Tibial artery (tissue), 4 donors: ENCODE measurements at regions not wholly inside any gene's neighbourhood (a gene's known extent, or its start where the extent isn't known, plus 50 kb on each side); places are given as distances from the start of the nearest gene placed in this dataset.

Source experiments
- DNase-seq, 2 donors: peaks; one replicate each; pipeline ENCODE4 v3.0.0-alpha.2; 2019
- H3K27ac ChIP-seq, 2 donors: fragments of 200-600 bp; sonication (generic) in 1 of 2; 1 replicate in 1 of 2; 2 replicates in 1 of 2; pipeline ENCODE4 v1.5.1; 2018 to 2019; ENCODE audit warnings: mild to moderate bottlenecking in 1 of 2
- H3K27me3 ChIP-seq, 2 donors: fragments of 200-600 bp; sonication (generic) in 1 of 2; one replicate each; pipeline versions ENCODE4 v1.5.1 to v1.6.0; 2016 to 2019
- H3K36me3 ChIP-seq, 3 donors: fragments of 200-600 bp; sonication (generic) in 2 of 3; one replicate each; pipeline ENCODE4 v1.5.1; 2016 to 2019; ENCODE audit warnings: mild to moderate bottlenecking in 2 of 3
- H3K4me1 ChIP-seq, 4 donors: fragments of 200-600 bp; sonication (generic) in 2 of 4; 1 replicate in 3 of 4; 2 replicates in 1 of 4; pipeline ENCODE4 v1.5.1; 2016 to 2019
- H3K4me3 ChIP-seq, 2 donors: fragments of 200-600 bp; sonication (generic) in 1 of 2; 1 replicate in 1 of 2; 2 replicates in 1 of 2; pipeline ENCODE4 v1.5.1; 2018 to 2019; ENCODE audit warnings: mild to moderate bottlenecking in 2 of 2
- H3K9me3 ChIP-seq, 3 donors: fragments of 200-600 bp; sonication (generic) in 1 of 3; one replicate each; pipeline ENCODE4 v1.5.1; 2016 to 2019
- intact Hi-C: fragments of 100-400 bp; cut with DNase I; formaldehyde crosslinking; loops from one replicate; pipeline ENCODE4 v1.15.0; 2023; ENCODE audit warnings: low total_unique reads
- TF ChIP-seq, protein P1 (sequence below), 2 experiments: fragments of 200-600 bp in 1 of 2; fragments of 450-650 bp in 1 of 2; IDR thresholded peaks; one replicate each; pipeline ENCODE4 v1.5.1; 2017 to 2019; ENCODE audit warnings: antibody characterized with exemption in 2 of 2, mild to moderate bottlenecking in 1 of 2, moderate library complexity in 1 of 2

GRCh38 chr2:8452296-8452695 lies 229.6 kb upstream of the ID2 start:
- intact Hi-C loops: no loop called here
- no peak overlapping the region for H3K4me3 ChIP-seq
- H3K9me3 ChIP-seq: no peaks in the 10 kb centered on the region
- TF ChIP-seq, protein P1, sequence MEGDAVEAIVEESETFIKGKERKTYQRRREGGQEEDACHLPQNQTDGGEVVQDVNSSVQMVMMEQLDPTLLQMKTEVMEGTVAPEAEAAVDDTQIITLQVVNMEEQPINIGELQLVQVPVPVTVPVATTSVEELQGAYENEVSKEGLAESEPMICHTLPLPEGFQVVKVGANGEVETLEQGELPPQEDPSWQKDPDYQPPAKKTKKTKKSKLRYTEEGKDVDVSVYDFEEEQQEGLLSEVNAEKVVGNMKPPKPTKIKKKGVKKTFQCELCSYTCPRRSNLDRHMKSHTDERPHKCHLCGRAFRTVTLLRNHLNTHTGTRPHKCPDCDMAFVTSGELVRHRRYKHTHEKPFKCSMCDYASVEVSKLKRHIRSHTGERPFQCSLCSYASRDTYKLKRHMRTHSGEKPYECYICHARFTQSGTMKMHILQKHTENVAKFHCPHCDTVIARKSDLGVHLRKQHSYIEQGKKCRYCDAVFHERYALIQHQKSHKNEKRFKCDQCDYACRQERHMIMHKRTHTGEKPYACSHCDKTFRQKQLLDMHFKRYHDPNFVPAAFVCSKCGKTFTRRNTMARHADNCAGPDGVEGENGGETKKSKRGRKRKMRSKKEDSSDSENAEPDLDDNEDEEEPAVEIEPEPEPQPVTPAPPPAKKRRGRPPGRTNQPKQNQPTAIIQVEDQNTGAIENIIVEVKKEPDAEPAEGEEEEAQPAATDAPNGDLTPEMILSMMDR (IDR thresholded peaks at IDR 0.05): no peak
- peaks cover 0 to 5% (median 2%) of the 10 kb centered on the region in 4 donors for H3K4me1 ChIP-seq
- DNase-seq: no peak
- no peaks in the 10 kb centered on the region for H3K36me3 ChIP-seq
- peaks cover 0 to 17% of the 10 kb centered on the region in 2 donors for H3K27me3 ChIP-seq
- no peak overlapping the region for H3K27ac ChIP-seq

- no peaks in the 10 kb centered on the region for H3K9me3 ChIP-seq
- no peaks in the 10 kb centered on the region for H3K36me3 ChIP-seq
- H3K4me3 ChIP-seq: no peak overlapping the region
- no peak for DNase-seq
- peaks cover 0 to 25% of the 10 kb centered on the region in 2 donors for H3K27me3 ChIP-seq
- H3K4me1 ChIP-seq: peaks cover 0 to 5% (median 2%) of the 10 kb centered on the region in 4 donors
- TF ChIP-seq, protein P1 (IDR thresholded peaks at IDR 0.05): no peak
- no peak overlapping the region for H3K27ac ChIP-seq
- intact Hi-C loops: no loop called here
These were observed 228.6 kb upstream of the ID2 start for GRCh38 chr2:8452979-8453903.

GRCh38 chr2:8453904-8454302 lies 228.0 kb upstream of the ID2 start:
- H3K4me3 ChIP-seq: no peak overlapping the region
- no peaks in the 10 kb centered on the region for H3K36me3 ChIP-seq
- H3K4me1 ChIP-seq: peaks cover 0 to 5% (median 2%) of the 10 kb centered on the region in 4 donors
- no peak for DNase-seq
- TF ChIP-seq, protein P1 (IDR thresholded peaks at IDR 0.05): no peak
- peaks cover 0 to 29% of the 10 kb centered on the region in 2 donors for H3K27me3 ChIP-seq
- intact Hi-C loops: no loop called here
- H3K9me3 ChIP-seq: no peaks in the 10 kb centered on the region
- no peak overlapping the region for H3K27ac ChIP-seq

- Histone ChIP-seq H3K27me3 (peaks cover 0 to 29% of the 10 kb centered on the region in 2 donors), H3K9me3 (no peaks in the 10 kb centered on the region), H3K27ac (no peak overlapping the region), H3K4me3 (no peak overlapping the region), H3K4me1 (peaks cover 0 to 5% (median 2%) of the 10 kb centered on the region in 4 donors), H3K36me3 (no peaks in the 10 kb centered on the region)
- DNase-seq: no peak
- intact Hi-C loops: no loop called here
- TF ChIP-seq, protein P1 (IDR thresholded peaks at IDR 0.05): no peak
These were observed 227.1 kb upstream of the ID2 start for GRCh38 chr2:8454797-8455196.

DNA sequence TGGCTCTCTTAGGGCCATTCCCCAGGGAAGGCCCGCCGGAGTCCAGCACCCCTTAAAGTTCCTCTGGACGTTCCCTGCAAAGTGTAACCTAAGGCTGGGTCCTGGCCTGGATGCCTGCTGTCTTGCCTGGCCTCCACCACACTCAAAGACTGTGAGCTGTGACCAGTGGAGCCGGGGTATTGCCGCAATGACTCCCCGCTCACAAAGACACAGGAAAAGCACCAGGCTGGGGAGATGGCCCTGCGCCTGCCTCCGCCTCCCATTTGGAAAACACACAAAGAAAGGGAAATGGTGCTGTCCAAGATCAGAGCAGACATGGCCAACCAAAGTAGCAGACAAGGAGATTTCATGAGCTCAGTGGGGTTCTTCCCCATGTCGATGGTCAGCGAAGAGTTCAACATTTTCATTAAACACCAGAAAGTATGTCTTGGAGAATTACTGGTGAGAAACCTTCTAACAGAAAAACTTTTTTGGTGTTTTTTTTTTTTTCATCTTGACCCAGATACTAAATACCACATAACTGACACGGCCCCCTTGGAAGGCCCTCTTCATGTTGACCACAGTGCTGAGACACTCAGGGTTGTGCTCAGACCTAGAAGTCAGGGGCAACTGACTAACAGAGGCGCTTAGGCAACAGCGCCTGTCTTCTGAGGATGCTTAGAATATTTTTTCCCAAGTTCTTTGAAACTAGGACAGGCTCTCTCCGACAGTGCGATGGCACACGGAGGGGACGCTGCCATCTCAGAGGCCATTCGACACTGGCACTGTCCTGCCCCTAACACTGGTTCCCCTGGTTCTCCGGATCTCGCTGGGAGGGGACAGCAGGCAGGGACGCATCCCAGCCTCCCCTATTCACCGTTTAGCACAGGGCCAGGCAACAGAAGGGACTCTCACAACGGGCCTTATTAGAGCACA lies 226.4 kb upstream of the ID2 start:
- Histone ChIP-seq H3K9me3 (no peaks in the 10 kb centered on the region), H3K27ac (no peak overlapping the region), H3K36me3 (no peaks in the 10 kb centered on the region), H3K27me3 (peaks cover 0 to 29% of the 10 kb centered on the region in 2 donors), H3K4me1 (peaks cover 0 to 5% (median 2%) of the 10 kb centered on the region in 4 donors), H3K4me3 (no peak overlapping the region)
- intact Hi-C loops: no loop called here
- TF ChIP-seq, protein P1 (IDR thresholded peaks at IDR 0.05): no peak
- DNase-seq: peak in 1 of 2 donors; percentile 24
